Pancreas (tissue), 10 donors: ENCODE measurements at regions not wholly inside any gene's neighbourhood (a gene's known extent, or its start where the extent isn't known, plus 50 kb on each side); places are given as distances from the start of the nearest gene placed in this dataset.

Source experiments
- ATAC-seq, 4 donors: fragments of 200-7000 bp; cut with Tn5 transposase; one replicate each; pipeline versions ENCODE4 v1.8.0 to v1.9.1; 2020; ENCODE audit warnings: mild to moderate bottlenecking in 4 of 4, moderate library complexity in 4 of 4
- DNase-seq, 6 donors: peaks; one replicate each; pipeline ENCODE4 v3.0.0-alpha.2; 2020
- FAIRE-seq: peaks from 2 replicates; lab custom pipeline; 2012; peaks lifted over from hg19 to GRCh38; lab: Jason Lieb, UNC
- H3K27ac ChIP-seq, 4 donors: fragments of 200-600 bp; sonication (generic); 1 replicate in 3 of 4; 2 replicates in 1 of 4; pipeline versions ENCODE4 v1.5.0 to v1.8.0; 2020
- H3K27me3 ChIP-seq, 4 donors: fragments of 200-600 bp; one replicate each; pipeline ENCODE4 v1.8.0; 2021
- H3K36me3 ChIP-seq, 3 donors: fragments of 200-600 bp; sonication (generic) in 1 of 3; one replicate each; pipeline versions ENCODE4 v1.5.0 to v1.8.0; 2020 to 2021
- H3K4me1 ChIP-seq, 3 donors: fragments of 200-600 bp; one replicate each; pipeline ENCODE4 v1.8.0; 2021
- H3K4me3 ChIP-seq, 4 donors: fragments of 200-600 bp; sonication (generic) in 2 of 4; one replicate each; pipeline versions ENCODE4 v1.5.0 to v1.8.0; 2020 to 2021
- H3K9me3 ChIP-seq, 4 donors: fragments of 200-600 bp; one replicate each; pipeline ENCODE4 v1.8.0; 2021
- WGBS, 2 donors: extraction: QIAGEN DNeasy Blood & Tissue Kit; methylation state at CpG; one replicate each; pipeline ENCODE4 v1.1.7; 2013; 5-methylcytosine and 5-hydroxymethylcytosine counted together
- intact Hi-C, 3 donors: fragments of 100-400 bp; cut with DNase I; formaldehyde crosslinking; loops; one replicate each; pipeline versions ENCODE4 v1.11.1 to v1.14.2; 2022
- TF ChIP-seq, protein P1 (sequence below), 4 donors: fragments of 200-600 bp; sonication (generic) in 3 of 4; IDR thresholded peaks; one replicate each; pipeline versions ENCODE4 v1.5.0 to v1.8.0; 2021; ENCODE audit warnings: antibody characterized with exemption in 4 of 4
- donor health status: healthy with polysubstance abuse.
- donor health status: DM: no; HTN: no; CAD: no; lungs with moderate emphysema.
- donor health status: DM: no; HTN: no; CAD: no.
- donor health status: control.
- donor health status: control.
- donor health status: Bipolar disorder and iron deficiency.
- donor health status: DM: yes; HTN: yes; CAD: no.
- donor health status: DM: no; HTN: no; CAD: no.
- donor health status: DM: no; HTN: no; CAD: no.
- donor health status: DM: yes; HTN: yes; CAD: no.

- TF ChIP-seq, protein P1, sequence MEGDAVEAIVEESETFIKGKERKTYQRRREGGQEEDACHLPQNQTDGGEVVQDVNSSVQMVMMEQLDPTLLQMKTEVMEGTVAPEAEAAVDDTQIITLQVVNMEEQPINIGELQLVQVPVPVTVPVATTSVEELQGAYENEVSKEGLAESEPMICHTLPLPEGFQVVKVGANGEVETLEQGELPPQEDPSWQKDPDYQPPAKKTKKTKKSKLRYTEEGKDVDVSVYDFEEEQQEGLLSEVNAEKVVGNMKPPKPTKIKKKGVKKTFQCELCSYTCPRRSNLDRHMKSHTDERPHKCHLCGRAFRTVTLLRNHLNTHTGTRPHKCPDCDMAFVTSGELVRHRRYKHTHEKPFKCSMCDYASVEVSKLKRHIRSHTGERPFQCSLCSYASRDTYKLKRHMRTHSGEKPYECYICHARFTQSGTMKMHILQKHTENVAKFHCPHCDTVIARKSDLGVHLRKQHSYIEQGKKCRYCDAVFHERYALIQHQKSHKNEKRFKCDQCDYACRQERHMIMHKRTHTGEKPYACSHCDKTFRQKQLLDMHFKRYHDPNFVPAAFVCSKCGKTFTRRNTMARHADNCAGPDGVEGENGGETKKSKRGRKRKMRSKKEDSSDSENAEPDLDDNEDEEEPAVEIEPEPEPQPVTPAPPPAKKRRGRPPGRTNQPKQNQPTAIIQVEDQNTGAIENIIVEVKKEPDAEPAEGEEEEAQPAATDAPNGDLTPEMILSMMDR (IDR thresholded peaks at IDR 0.05) = no peak
- no peak for ATAC-seq
- H3K9me3 ChIP-seq = no peaks in the 10 kb centered on the region
- H3K27me3 ChIP-seq = no peaks in the 10 kb centered on the region
- intact Hi-C loops = no loop called here
- H3K27ac ChIP-seq = no peak overlapping the region
- no peaks in the 10 kb centered on the region for H3K4me1 ChIP-seq
- no peaks in the 10 kb centered on the region for H3K36me3 ChIP-seq
- no peak for FAIRE-seq
- no peak overlapping the region for H3K4me3 ChIP-seq
- DNase-seq = no peak
These were observed 308.4 kb downstream of the SEC23A start for GRCh38 chr14:38794677-38795076.

GRCh38 chr14:38791862-38792261 is 311.2 kb downstream of the SEC23A start:
- Histone ChIP-seq H3K27ac (no peak overlapping the region), H3K27me3 (no peaks in the 10 kb centered on the region), H3K9me3 (no peaks in the 10 kb centered on the region), H3K36me3 (no peaks in the 10 kb centered on the region), H3K4me3 (no peak overlapping the region), H3K4me1 (no peaks in the 10 kb centered on the region)
- intact Hi-C loops = no loop called here
- DNase-seq = no peak
- TF ChIP-seq, protein P1 (IDR thresholded peaks at IDR 0.05) = no peak
- ATAC-seq = no peak
- no peak for FAIRE-seq
- 75 to 83% methylated on average over 3 of the region's 3 CpGs for WGBS, 2 donors

GRCh38 chr14:38790916-38791315 is 312.1 kb downstream of the SEC23A start:
- Histone ChIP-seq H3K36me3 (no peaks in the 10 kb centered on the region), H3K9me3 (no peaks in the 10 kb centered on the region), H3K4me1 (no peaks in the 10 kb centered on the region), H3K4me3 (no peak overlapping the region), H3K27ac (no peak overlapping the region), H3K27me3 (no peaks in the 10 kb centered on the region)
- FAIRE-seq = no peak
- TF ChIP-seq, protein P1 (IDR thresholded peaks at IDR 0.05) = no peak
- WGBS, 2 donors = 42 to 45% methylated on average over 3 of the region's 3 CpGs
- no peak for DNase-seq
- no peak for ATAC-seq
- intact Hi-C loops = no loop called here

- FAIRE-seq = no peak
- Histone ChIP-seq H3K27ac (no peak overlapping the region), H3K4me3 (no peak overlapping the region), H3K27me3 (no peaks in the 10 kb centered on the region), H3K36me3 (no peaks in the 10 kb centered on the region), H3K9me3 (no peaks in the 10 kb centered on the region), H3K4me1 (no peaks in the 10 kb centered on the region)
- DNase-seq = no peak
- TF ChIP-seq, protein P1 (IDR thresholded peaks at IDR 0.05) = no peak
- ATAC-seq = no peak
- WGBS, 2 donors = 82 to 91% methylated on average over 8 of the region's 8 CpGs
- intact Hi-C loops = no loop called here
These were observed 313.2 kb downstream of the SEC23A start for GRCh38 chr14:38789805-38790204.

DNA sequence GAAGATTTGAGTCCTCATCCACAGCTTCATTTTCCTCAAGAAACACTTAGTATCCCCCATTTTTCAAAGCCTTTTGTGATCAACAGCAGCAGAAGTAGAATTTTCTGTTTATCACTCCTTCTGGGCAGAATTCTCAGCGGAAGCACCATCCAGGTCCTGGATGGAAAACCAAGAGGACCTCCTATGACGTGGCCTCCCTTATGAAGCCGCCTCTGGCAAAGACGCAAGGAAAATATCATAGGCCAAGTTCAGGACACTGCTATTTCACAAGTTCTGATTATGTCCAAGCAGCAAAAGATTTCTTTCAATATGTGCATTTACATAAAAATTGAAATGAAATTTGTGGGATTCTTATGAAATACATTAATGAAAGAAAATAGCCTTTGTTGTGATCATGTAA is 315.0 kb downstream of the SEC23A start:
- 81 to 94% methylated on average over 4 of the region's 4 CpGs for WGBS, 2 donors
- Histone ChIP-seq H3K27me3 (no peaks in the 10 kb centered on the region), H3K4me3 (no peak overlapping the region), H3K9me3 (no peaks in the 10 kb centered on the region), H3K36me3 (no peaks in the 10 kb centered on the region), H3K27ac (no peak overlapping the region), H3K4me1 (no peaks in the 10 kb centered on the region)
- FAIRE-seq (no peak), DNase-seq (no peak), ATAC-seq (no peak)
- intact Hi-C loops = no loop called here
- TF ChIP-seq, protein P1 (IDR thresholded peaks at IDR 0.05) = no peak
